ENCODE measurements at regions not wholly inside any gene's neighbourhood (a gene's known extent, or its start where the extent isn't known, plus 50 kb on each side); places are given as distances from the start of the nearest gene placed in this dataset.

DNA sequence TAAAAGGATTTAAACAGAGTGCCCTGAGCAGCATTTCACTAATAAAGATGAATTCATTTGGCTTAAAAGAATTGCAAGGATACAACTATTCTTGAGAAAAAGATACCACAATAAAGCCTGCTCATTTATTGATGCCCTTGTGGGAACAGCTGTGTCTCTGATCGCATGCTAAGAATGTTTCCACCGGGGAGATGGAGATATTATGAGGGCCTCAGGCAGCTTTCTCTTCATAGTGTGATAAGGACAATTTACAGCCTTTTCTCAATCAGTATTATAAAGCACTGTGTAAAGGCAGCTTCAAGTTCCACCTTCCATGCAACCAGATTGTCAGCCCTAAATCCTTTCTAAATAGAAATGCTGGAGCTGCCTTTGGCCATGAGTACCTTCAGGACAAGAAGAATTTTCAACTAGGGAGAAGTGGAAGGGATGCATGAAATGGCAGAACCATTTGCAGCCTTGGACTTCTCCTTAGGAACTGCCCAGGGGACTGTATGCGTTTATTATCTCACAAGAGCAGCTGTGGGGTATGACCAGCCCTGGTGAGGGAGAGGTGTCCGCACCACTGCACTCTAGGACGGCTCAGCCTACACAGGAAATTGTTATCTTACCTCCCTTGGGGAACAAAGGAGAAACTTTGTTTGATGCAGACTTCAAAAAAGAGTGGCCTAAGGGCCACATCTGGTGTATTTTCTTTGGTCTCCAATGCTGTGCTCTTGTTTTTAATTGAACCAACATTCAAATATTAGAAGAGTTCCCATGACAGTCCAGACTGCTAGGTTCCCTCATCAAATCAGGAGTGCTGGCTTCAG, 116.9 kb upstream of the PCGF5 start:
- TF ChIP-seq REST (IDR thresholded peaks at IDR 0.05; ENCODE audit: insufficient read depth in 1 of 2, low read depth in 2 of 2, low read length in 2 of 2) (no peak), FOXP2 (optimal IDR thresholded peaks at IDR 0.05; ENCODE audit: borderline replicate concordance, extremely low read depth, extremely low read length, insufficient read depth) (no peak), SIN3A (IDR thresholded peaks at IDR 0.05; ENCODE audit: borderline replicate concordance, insufficient read depth, low read length) (no peak), POLR2AphosphoS5 (IDR thresholded peaks at IDR 0.05; ENCODE audit: low read depth, low read length) (no peak), TAF1 (IDR thresholded peaks at IDR 0.05; ENCODE audit: borderline replicate concordance, insufficient read depth, low read length) (no peak)

GRCh38 chr10:91104193-91105041, 116.0 kb upstream of the PCGF5 start:
- TF ChIP-seq TAF1 (IDR thresholded peaks at IDR 0.05; ENCODE audit: borderline replicate concordance, insufficient read depth, low read length) (no peak), FOXP2 (optimal IDR thresholded peaks at IDR 0.05; ENCODE audit: borderline replicate concordance, extremely low read depth, extremely low read length, insufficient read depth) (no peak), POLR2AphosphoS5 (IDR thresholded peaks at IDR 0.05; ENCODE audit: low read depth, low read length) (no peak), REST (IDR thresholded peaks at IDR 0.05; ENCODE audit: insufficient read depth in 1 of 2, low read depth in 2 of 2, low read length in 2 of 2) (no peak), SIN3A (IDR thresholded peaks at IDR 0.05; ENCODE audit: borderline replicate concordance, insufficient read depth, low read length) (no peak)

DNA sequence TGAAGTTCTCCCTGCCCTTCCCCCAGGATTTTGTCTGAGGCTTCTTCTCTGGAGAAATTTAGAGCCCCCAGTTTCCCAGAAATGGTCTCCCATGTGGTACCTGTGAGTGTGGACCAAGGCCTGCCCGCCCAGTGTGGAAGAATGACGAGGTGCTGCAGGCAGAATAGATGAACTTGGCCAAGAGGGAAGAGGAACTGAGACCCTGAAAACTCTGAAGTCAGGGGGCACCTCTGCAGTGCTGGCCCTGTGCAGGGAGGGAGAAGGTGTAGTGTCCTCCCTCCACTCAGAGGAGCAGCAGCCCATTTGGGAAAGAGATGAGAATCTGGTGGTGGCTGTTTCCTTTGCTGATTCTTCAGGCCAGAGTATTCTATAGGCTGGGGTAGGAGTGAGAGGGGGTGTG, 115.2 kb upstream of the PCGF5 start:
- TF ChIP-seq REST (IDR thresholded peaks at IDR 0.05; ENCODE audit: insufficient read depth in 1 of 2, low read depth in 2 of 2, low read length in 2 of 2), result no peak
- no peak for TF ChIP-seq TAF1 (IDR thresholded peaks at IDR 0.05; ENCODE audit: borderline replicate concordance, insufficient read depth, low read length)
- TF ChIP-seq POLR2AphosphoS5 (IDR thresholded peaks at IDR 0.05; ENCODE audit: low read depth, low read length), result no peak
- no peak for TF ChIP-seq SIN3A (IDR thresholded peaks at IDR 0.05; ENCODE audit: borderline replicate concordance, insufficient read depth, low read length)
- no peak for TF ChIP-seq FOXP2 (optimal IDR thresholded peaks at IDR 0.05; ENCODE audit: borderline replicate concordance, extremely low read depth, extremely low read length, insufficient read depth)

DNA sequence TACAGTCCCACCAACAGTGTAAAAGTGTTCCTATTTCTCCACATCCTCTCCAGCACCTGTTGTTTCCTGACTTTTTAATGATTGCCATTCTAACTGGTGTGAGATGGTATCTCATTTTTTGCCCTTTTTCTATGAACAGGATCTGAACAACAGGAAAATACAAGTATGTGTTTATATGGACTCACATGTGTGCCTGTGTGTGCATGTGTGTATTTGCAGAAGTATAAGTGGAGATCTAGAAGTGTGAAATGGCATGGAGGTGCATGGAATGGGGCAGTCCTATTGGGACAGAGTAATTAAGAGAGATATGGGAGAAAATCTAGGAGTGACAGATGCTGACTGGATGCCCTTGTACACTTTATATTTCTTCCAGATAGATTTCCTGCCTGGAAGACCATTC, 111.6 kb upstream of the PCGF5 start:
- TF ChIP-seq TAF1 (IDR thresholded peaks at IDR 0.05; ENCODE audit: borderline replicate concordance, insufficient read depth, low read length) (no peak), POLR2AphosphoS5 (IDR thresholded peaks at IDR 0.05; ENCODE audit: low read depth, low read length) (no peak), FOXP2 (optimal IDR thresholded peaks at IDR 0.05; ENCODE audit: borderline replicate concordance, extremely low read depth, extremely low read length, insufficient read depth) (no peak), SIN3A (IDR thresholded peaks at IDR 0.05; ENCODE audit: borderline replicate concordance, insufficient read depth, low read length) (no peak), REST (IDR thresholded peaks at IDR 0.05; ENCODE audit: insufficient read depth in 1 of 2, low read depth in 2 of 2, low read length in 2 of 2) (no peak)
